ENCODE measurements at regions not wholly inside any gene's neighbourhood (a gene's known extent, or its start where the extent isn't known, plus 50 kb on each side); places are given as distances from the start of the nearest gene placed in this dataset.
"Not testable (repeated sequence)": the region's sequence is repeated elsewhere in the genome, so short reads cannot be mapped to it uniquely, and the experiment has no call there.

GRCh38 chr13:81916461-81916860, 1575.5 kb upstream of the SPRY2 start:
- DNase-seq = no peak

- no peak for DNase-seq
These were observed 1567.0 kb upstream of the SPRY2 start for GRCh38 chr13:81907787-81908372.

GRCh38 chr13:81888855-81889254, 1547.9 kb upstream of the SPRY2 start:
- DNase-seq = no peak

- no peak for DNase-seq
These were observed 1534.0 kb upstream of the SPRY2 start for GRCh38 chr13:81874681-81875661.

DNA sequence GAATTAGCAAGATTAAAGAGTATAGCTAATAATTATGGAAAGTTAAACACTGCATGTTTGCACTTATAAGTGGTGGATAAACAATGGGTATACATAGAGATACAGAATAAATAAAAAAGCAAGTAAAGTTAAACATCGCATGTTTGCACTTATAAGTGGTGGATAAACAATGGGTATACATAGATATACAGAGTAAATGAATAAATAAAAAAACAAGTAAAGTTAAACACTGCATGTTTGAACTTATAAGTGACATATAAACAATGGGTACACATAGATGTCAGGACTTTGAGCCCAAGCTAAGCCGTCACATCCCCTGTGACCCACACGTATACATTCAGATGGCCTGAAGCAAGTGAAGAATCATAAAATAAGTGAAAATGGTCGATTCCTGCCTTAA, 1533.3 kb upstream of the SPRY2 start:
- DNase-seq = no peak

- DNase-seq = no peak
These were observed 1531.7 kb upstream of the SPRY2 start for GRCh38 chr13:81872581-81872980.

GRCh38 chr13:81871751-81872325, 1530.9 kb upstream of the SPRY2 start:
- DNase-seq = not testable (repeated sequence)

GRCh38 chr13:81848291-81848690, 1507.4 kb upstream of the SPRY2 start:
- DNase-seq = no peak

GRCh38 chr13:81846771-81847170, 1505.8 kb upstream of the SPRY2 start:
- DNase-seq = no peak

- DNase-seq = no peak
These were observed 1480.3 kb upstream of the SPRY2 start for GRCh38 chr13:81821259-81821658.

GRCh38 chr13:81800433-81800832, 1459.5 kb upstream of the SPRY2 start:
- DNase-seq = no peak

DNA sequence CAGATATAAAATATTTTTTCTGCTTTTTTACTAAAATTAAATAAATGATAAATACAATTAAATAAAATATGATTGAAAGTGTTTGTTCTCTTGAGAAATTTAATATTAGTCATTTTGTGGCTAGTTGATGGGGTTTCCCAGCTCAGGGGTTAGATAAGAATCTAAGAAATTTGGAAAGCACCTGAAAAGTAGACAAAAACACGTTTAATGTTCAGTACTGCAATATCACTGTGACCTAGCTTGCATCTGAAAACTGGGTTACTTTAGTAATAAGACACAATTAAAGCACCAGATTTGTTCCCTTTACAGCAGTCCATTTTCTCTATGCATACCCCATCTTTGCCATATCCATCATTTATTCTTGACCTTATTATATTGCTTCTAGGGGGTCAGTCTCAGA, 1454.8 kb upstream of the SPRY2 start:
- no peak for DNase-seq

- no peak for DNase-seq
These were observed 1450.7 kb upstream of the SPRY2 start for GRCh38 chr13:81791641-81792040.

- no peak for DNase-seq
These were observed 1440.5 kb upstream of the SPRY2 start for GRCh38 chr13:81781471-81781870.

DNA sequence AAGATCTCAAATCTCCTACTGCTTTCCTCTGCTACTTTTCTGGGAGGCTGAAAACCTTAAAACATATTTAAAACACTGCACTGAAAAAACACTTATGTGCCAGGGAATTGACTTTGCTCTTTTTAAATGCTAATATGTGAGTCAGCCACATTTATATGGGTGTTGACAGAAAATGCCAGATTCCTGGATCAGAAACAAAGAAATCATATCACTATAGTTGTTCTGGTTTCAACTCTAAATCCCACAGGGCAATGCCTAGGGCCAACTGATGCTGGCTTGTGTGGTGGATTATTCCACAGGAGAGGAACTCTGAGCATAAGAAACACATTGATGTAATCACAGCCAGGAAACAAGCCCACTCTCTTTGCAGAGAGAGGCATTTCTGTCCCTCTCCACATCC, 1439.0 kb upstream of the SPRY2 start:
- DNase-seq = no peak

- no peak for DNase-seq
These were observed 1437.4 kb upstream of the SPRY2 start for GRCh38 chr13:81778350-81778749.

DNA sequence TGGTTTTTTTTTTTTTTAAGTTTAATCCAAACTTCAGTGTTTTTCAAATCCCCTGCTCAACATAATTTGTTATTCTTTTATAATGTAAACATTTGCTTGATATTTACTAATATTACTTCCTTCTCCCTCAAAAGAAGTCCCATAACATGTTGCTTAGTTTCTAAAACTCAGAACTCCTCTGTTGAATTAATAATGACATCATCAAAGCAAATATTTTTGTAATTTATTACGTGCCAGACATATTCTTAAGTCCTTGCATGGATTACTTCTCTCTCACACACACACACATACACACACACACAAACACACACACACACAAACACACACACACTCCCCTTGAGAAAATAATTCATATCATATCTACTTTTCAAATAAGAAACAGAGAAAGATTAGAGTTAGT, 1432.3 kb upstream of the SPRY2 start:
- no peak for DNase-seq

- DNase-seq = no peak
These were observed 1431.0 kb upstream of the SPRY2 start for GRCh38 chr13:81771951-81772350.

- no peak for DNase-seq
These were observed 1430.1 kb upstream of the SPRY2 start for GRCh38 chr13:81770868-81771505.

DNA sequence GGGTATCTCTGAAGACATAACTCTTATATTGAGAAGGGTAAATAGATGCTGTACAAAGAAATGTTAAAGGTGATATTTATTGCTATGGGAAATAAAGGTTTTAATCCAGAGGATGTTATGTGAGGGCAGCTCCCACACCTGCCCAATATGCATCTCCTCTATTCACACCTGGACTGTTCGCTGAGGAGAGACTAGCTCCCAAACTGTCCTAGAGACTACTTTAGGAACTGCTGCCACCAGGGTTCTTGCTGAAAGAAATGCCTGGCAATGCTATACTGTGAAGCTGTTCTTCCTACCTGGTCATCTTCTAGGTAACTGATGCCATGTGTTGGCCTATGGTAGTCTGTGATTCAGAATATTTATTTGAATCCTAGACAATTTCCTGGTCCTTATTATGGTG, 1421.5 kb upstream of the SPRY2 start:
- DNase-seq = no peak

- DNase-seq = no peak
These were observed 1419.4 kb upstream of the SPRY2 start for GRCh38 chr13:81760316-81760715.

DNA sequence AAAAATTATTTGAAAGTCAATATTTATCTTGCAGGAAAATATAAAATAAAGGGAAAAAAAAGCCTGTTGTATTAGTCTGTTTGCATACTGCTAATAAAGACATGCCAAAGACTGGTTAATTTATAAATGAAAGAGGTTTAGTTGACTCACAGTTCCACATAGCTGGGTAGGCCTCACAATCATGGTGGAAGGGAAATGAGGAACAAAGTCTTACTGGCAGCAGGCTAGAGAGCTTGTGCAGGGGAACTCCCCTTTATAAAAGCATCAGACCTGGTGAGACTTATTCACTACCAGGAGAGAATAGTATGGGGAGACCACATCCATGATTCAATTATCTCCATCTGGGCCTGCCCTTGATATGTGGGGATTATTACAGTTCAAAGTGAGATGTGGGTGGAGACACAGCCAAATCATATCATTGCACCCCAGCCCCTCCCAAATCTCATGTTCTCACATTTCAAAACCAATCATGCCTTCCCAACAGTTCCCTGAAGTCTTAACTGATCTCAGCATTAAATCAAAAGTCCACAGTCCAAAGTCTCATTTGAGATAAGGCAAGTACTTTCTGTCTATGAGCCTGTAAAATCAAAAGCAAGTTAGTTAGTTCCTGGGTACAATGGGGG, 1416.5 kb upstream of the SPRY2 start:
- no peak for DNase-seq

- no peak for DNase-seq
These were observed 1404.5 kb upstream of the SPRY2 start for GRCh38 chr13:81745391-81745790.
